HG03342 (cell line): ENCODE measurements at regions not wholly inside any gene's neighbourhood (a gene's known extent, or its start where the extent isn't known, plus 50 kb on each side); places are given as distances from the start of the nearest gene placed in this dataset.
"Not testable (repeated sequence)": the region's sequence is repeated elsewhere in the genome, so short reads cannot be mapped to it uniquely, and the experiment has no call there.

ENCODE experiments used
- ATAC-seq: cut with Tn5 transposase; IDR thresholded peaks from one replicate; pipeline ENCODE4 v1.9.1; 2021; ENCODE audit warnings: mild to moderate bottlenecking, moderate library complexity; ENCODE audit not compliant: unreplicated experiment

- no peak for ATAC-seq
Observed at GRCh38 chr18:1037776-1038175, 133.1 kb downstream of the ADCYAP1 start.

- ATAC-seq, result no peak
Observed at GRCh38 chr18:1039421-1039820, 134.8 kb downstream of the ADCYAP1 start.

- ATAC-seq, result not testable (repeated sequence)
Observed at GRCh38 chr18:1043039-1043438, 138.4 kb downstream of the ADCYAP1 start.

- ATAC-seq, result no peak
Observed at GRCh38 chr18:1045658-1046057, 141.0 kb downstream of the ADCYAP1 start.

GRCh38 chr18:1047406-1047805, 142.7 kb downstream of the ADCYAP1 start:
- ATAC-seq, result no peak

GRCh38 chr18:1048032-1048431, 143.4 kb downstream of the ADCYAP1 start:
- no peak for ATAC-seq

- no peak for ATAC-seq
Observed at GRCh38 chr18:1049173-1049572, 144.5 kb downstream of the ADCYAP1 start.

- no peak for ATAC-seq
Observed at GRCh38 chr18:1050012-1050657, 145.5 kb downstream of the ADCYAP1 start.

- no peak for ATAC-seq
Observed at GRCh38 chr18:1052301-1052700, 147.6 kb downstream of the ADCYAP1 start.

GRCh38 chr18:1053331-1054315, 149.0 kb downstream of the ADCYAP1 start:
- ATAC-seq, result no peak

- ATAC-seq, result no peak
Observed at GRCh38 chr18:1056404-1056803, 151.7 kb downstream of the ADCYAP1 start.

- no peak for ATAC-seq
Observed at GRCh38 chr18:1057367-1057766, 152.7 kb downstream of the ADCYAP1 start.

GRCh38 chr18:1062588-1062987, 157.9 kb downstream of the ADCYAP1 start:
- no peak for ATAC-seq

GRCh38 chr18:1075322-1075721, 170.7 kb downstream of the ADCYAP1 start:
- no peak for ATAC-seq

GRCh38 chr18:1075876-1076275, 171.2 kb downstream of the ADCYAP1 start:
- ATAC-seq, result no peak

GRCh38 chr18:1078301-1078700, 173.6 kb downstream of the ADCYAP1 start:
- ATAC-seq, result no peak

GRCh38 chr18:1083675-1084074, 179.0 kb downstream of the ADCYAP1 start:
- not testable (repeated sequence) for ATAC-seq

GRCh38 chr18:1090758-1091157, 186.1 kb downstream of the ADCYAP1 start:
- no peak for ATAC-seq

- no peak for ATAC-seq
Observed at GRCh38 chr18:1092228-1092627, 187.6 kb downstream of the ADCYAP1 start.

- ATAC-seq, result no peak
Observed at GRCh38 chr18:1094409-1094808, 189.7 kb downstream of the ADCYAP1 start.

GRCh38 chr18:1097991-1098735, 193.5 kb downstream of the ADCYAP1 start:
- not testable (repeated sequence) for ATAC-seq
